Mucosa of descending colon (tissue), 3 donors: ENCODE measurements at regions not wholly inside any gene's neighbourhood (a gene's known extent, or its start where the extent isn't known, plus 50 kb on each side); places are given as distances from the start of the nearest gene placed in this dataset.
A peak's percentile ranks its signal among the peaks of the same experiment; 100 is the strongest.

Source experiments
- ATAC-seq: fragments of 200-7000 bp; cut with Tn5 transposase; one replicate; pipeline ENCODE4 v1.9.1; 2020; ENCODE audit warnings: mild to moderate bottlenecking, moderate library complexity
- DNase-seq, 3 donors: peaks; one replicate each; pipeline ENCODE4 v3.0.0-alpha.2; 2020
- H3K36me3 ChIP-seq: fragments of 200-600 bp; one replicate; pipeline ENCODE4 v1.8.0; 2021; ENCODE audit warnings: low read depth, mild to moderate bottlenecking
- H3K4me1 ChIP-seq: fragments of 200-600 bp; one replicate; pipeline ENCODE4 v1.8.0; 2021; ENCODE audit warnings: low read depth, mild to moderate bottlenecking
- H3K4me3 ChIP-seq: fragments of 200-600 bp; one replicate; pipeline ENCODE4 v1.8.0; 2021; ENCODE audit warnings: mild to moderate bottlenecking
- H3K9me3 ChIP-seq: fragments of 200-600 bp; one replicate; pipeline ENCODE4 v1.8.0; 2021; ENCODE audit warnings: mild to moderate bottlenecking
- intact Hi-C, 2 donors: fragments of 100-400 bp; cut with DNase I in 1 of 2; cut with micrococcal nuclease in 1 of 2; formaldehyde crosslinking; loops; one replicate each; pipeline versions ENCODE4 v1.11.0 to v1.11.1; 2022; cut with DNase I, micrococcal nuclease
- TF ChIP-seq, protein P1 (sequence below): fragments of 200-600 bp; IDR thresholded peaks from one replicate; pipeline ENCODE4 v1.8.0; 2022; ENCODE audit warnings: antibody characterized with exemption, mild to moderate bottlenecking
- donor health status: DM: no; HTN: no; CAD: no; lungs with moderate emphysema.
- donor health status: DM: no; HTN: no; CAD: no.
- donor health status: DM: no; HTN: yes; CAD: no.

DNA sequence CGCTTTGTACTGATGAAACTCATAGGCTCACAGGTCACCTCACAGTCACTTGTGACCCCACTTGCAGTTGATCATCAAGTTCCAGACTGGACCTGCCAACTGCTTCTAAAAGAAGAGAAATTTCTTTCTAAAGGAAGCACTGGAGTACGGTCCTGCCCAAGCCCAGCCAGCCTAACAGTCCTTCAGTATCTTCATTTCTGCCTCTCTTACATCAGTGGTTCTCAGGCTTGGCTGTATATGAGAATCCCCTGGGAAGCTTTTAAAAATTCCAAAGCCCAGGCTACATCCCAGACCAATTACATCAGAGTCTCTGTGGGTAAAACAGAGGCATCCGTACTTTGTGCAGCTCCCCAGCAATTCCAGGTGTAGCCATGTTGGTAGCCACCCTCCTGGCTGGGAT lies 282.1 kb downstream of the NFIB start:
- Histone ChIP-seq H3K36me3 (no peaks in the 10 kb centered on the region), H3K4me3 (no peak overlapping the region), H3K9me3 (no peaks in the 10 kb centered on the region), H3K4me1 (peaks cover 3% of the 10 kb centered on the region)
- ATAC-seq: no peak
- TF ChIP-seq, protein P1, sequence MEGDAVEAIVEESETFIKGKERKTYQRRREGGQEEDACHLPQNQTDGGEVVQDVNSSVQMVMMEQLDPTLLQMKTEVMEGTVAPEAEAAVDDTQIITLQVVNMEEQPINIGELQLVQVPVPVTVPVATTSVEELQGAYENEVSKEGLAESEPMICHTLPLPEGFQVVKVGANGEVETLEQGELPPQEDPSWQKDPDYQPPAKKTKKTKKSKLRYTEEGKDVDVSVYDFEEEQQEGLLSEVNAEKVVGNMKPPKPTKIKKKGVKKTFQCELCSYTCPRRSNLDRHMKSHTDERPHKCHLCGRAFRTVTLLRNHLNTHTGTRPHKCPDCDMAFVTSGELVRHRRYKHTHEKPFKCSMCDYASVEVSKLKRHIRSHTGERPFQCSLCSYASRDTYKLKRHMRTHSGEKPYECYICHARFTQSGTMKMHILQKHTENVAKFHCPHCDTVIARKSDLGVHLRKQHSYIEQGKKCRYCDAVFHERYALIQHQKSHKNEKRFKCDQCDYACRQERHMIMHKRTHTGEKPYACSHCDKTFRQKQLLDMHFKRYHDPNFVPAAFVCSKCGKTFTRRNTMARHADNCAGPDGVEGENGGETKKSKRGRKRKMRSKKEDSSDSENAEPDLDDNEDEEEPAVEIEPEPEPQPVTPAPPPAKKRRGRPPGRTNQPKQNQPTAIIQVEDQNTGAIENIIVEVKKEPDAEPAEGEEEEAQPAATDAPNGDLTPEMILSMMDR: no peak
- intact Hi-C loops: no loop called here
- DNase-seq: no peak

DNA sequence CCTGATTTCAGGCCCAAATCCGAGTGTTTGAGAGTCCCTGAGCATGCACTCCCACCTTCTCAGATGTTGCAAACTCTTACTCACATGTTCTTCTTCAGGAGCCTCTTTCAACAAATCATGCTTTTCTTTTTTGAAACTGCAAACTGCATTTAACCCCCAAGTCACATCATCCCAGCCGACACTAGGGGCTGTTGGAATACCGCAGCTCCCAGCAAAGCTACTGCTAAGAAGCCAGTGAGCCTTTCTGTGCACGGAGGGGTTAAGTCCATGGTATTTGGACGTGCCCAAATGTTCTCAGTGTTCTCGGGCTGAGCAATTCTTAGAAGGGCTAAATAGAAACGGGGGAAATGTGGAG lies 282.9 kb downstream of the NFIB start:
- peaks cover 5% of the 10 kb centered on the region for H3K4me1 ChIP-seq
- no peak for DNase-seq
- H3K36me3 ChIP-seq: no peaks in the 10 kb centered on the region
- no peaks in the 10 kb centered on the region for H3K9me3 ChIP-seq
- TF ChIP-seq, protein P1: no peak
- intact Hi-C loops: no loop called here
- no peak overlapping the region for H3K4me3 ChIP-seq
- ATAC-seq: no peak

DNA sequence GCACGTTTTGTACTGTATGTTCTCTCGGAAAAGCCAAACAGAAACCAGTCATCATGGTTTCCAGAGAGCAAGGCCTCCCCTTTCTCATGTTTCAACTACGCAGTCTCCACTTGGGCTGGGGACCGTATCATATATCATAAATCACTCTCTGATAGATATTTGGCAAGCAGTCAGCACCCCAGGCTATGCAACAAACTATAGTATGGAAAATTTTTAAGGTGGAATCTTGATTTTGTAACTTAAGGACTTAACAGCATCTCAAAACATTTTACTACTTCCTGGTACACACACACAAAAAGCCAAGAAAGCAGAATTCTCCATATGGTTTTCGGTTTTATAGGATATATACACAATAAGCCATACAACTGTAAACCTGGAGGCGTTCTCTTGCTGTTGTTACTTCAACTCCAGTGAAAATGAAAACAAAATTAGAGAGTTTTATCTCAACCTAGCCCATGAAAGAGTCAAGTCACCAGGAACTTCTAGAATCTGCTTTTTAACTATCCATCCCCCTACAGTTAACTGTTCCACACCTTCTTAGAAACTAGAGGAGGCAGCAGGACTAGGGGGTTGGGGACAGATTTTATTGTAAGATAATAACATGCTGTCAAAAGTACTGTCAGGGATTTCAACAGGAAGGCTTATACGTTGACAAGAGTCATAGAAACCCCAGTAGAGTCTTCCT lies 283.4 kb downstream of the NFIB start:
- peak; percentile 73 for ATAC-seq
- intact Hi-C loops: no loop called here
- H3K4me1 ChIP-seq: peaks cover 5% of the 10 kb centered on the region
- no peak overlapping the region for H3K4me3 ChIP-seq
- H3K9me3 ChIP-seq: no peaks in the 10 kb centered on the region
- DNase-seq: peak in 1 of 3 donors; percentile 24
- no peaks in the 10 kb centered on the region for H3K36me3 ChIP-seq
- TF ChIP-seq, protein P1: no peak

DNA sequence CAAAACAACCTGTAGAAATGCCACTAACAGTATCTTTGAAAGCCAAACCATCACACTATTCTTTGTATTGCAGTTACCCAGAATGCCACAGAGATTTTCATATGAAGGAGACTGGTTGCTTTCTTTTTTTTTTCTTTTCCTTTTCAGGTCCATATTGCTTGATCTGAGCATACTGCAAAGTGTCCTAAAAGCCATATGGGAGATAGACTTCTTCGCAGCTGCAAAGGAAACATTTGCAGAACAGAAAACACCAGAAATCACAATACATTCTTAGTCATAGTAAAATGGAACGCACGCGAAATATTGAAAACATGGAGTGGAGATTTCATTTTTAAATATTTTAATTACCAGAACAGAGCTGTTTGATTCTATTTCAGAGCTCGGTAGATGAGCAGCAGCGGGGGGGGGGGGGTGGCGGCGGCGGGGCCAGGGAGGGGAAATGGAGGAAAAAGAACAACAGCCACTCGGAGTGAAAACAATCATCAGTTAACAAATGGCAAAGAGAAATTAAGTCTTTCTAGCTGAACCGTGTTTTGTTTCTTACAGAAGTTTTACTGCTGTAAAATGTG lies 284.1 kb downstream of the NFIB start:
- H3K4me1 ChIP-seq: peaks cover 5% of the 10 kb centered on the region
- H3K36me3 ChIP-seq: no peaks in the 10 kb centered on the region
- DNase-seq (no peak), ATAC-seq (no peak)
- no peak overlapping the region for H3K4me3 ChIP-seq
- intact Hi-C loops: no loop called here
- TF ChIP-seq, protein P1: no peak
- no peaks in the 10 kb centered on the region for H3K9me3 ChIP-seq

DNA sequence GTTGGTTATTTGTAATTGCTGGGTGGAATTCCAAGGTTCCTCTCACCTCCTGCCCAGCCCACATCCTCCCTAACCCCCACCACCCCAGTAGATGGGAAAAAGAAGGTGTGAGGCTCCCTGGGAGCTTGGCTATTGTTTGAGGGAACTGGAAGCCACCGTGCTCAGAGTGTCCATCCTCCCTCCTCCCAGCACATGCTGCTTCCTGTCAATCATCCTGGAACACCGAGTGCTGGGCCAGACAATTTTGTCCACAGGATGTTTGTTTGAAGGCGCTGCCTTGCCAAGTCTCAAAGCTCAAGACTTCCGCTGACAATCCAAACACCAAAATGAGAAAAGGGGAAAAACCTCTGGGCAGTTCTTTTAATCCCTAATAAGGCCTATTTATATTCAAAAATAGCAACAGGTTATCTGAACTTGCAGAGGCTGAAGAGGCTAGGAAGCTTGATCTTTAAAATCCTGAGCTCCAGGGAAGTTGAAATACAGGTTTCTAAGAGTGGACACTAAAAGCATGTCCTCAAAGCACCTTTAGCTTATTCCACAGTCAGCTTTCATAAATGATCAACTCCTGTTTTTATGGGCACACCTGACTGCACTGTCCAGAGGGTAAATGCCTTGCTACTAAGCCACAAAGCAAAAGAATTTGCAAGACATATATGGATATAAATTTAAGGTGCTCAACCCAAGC lies 286.7 kb downstream of the NFIB start:
- H3K4me3 ChIP-seq: no peak overlapping the region
- DNase-seq (peak; percentile 33 to 44 (median 44)), ATAC-seq (peak; percentile 88)
- no peaks in the 10 kb centered on the region for H3K9me3 ChIP-seq
- TF ChIP-seq, protein P1: no peak
- intact Hi-C loops: no loop called here
- H3K4me1 ChIP-seq: peaks cover 5% of the 10 kb centered on the region
- H3K36me3 ChIP-seq: no peaks in the 10 kb centered on the region
